Esophagus muscularis mucosa (tissue), 4 donors: ENCODE measurements at regions not wholly inside any gene's neighbourhood (a gene's known extent, or its start where the extent isn't known, plus 50 kb on each side); places are given as distances from the start of the nearest gene placed in this dataset.

Source experiments
- CTCF ChIP-seq, 3 experiments: fragments of 200-600 bp in 2 of 3; fragments of 450-650 bp in 1 of 3; sonication (generic) in 2 of 3; IDR thresholded peaks; one replicate each; pipeline ENCODE4 v1.5.1; 2017 to 2019; ENCODE audit warnings: antibody characterized with exemption in 3 of 3, mild to moderate bottlenecking in 2 of 3, moderate library complexity in 1 of 3
- EP300 ChIP-seq: sonication (generic); formaldehyde crosslinking; IDR thresholded peaks from one replicate; pipeline ENCODE4 v1.6.1; 2017; ENCODE audit warnings: antibody characterized with exemption
- POLR2AphosphoS5 ChIP-seq, 2 donors: sonication (generic); formaldehyde crosslinking; IDR thresholded peaks; one replicate each; pipeline ENCODE4 v1.6.1; 2017; ENCODE audit warnings: antibody characterized with exemption in 2 of 2

- TF ChIP-seq CTCF (IDR thresholded peaks at IDR 0.05) = no peak
- no peak for TF ChIP-seq POLR2AphosphoS5 (IDR thresholded peaks at IDR 0.05)
- TF ChIP-seq EP300 = no peak
These were observed 310.9 kb downstream of the TDRD3 start for GRCh38 chr13:60707878-60708277.
